K562 (cell line): ENCODE measurements at regions not wholly inside any gene's neighbourhood (a gene's known extent, or its start where the extent isn't known, plus 50 kb on each side); places are given as distances from the start of the nearest gene placed in this dataset.

ENCODE experiments used
- ARID2 ChIP-seq: fragments of 450-650 bp; IDR thresholded peaks from 2 replicates; pipeline ENCODE4 v1.6.1; 2017; ENCODE audit warnings: antibody characterized with exemption, mild to moderate bottlenecking
- MAFK ChIP-seq: IDR thresholded peaks from 2 replicates; pipeline ENCODE4 v1.6.1; 2011; ENCODE audit warnings: low read length, improper control_type of control experiment
- MCM5 ChIP-seq: fragments of 450-650 bp; IDR thresholded peaks from 2 replicates; pipeline ENCODE4 v1.6.1; 2016; ENCODE audit warnings: low read depth
- PATZ1 ChIP-seq: fragments of 250-450 bp; sonication (Bioruptor Pico); IDR thresholded peaks from 2 replicates; pipeline ENCODE4 v1.5.0; 2020; ENCODE audit warnings: mild to moderate bottlenecking, borderline replicate concordance
- POLR2A ChIP-seq: fragments of 450-650 bp; conservative IDR thresholded peaks from 2 replicates; pipeline ENCODE4 v1.6.1; 2016
- SAFB2 ChIP-seq: fragments of 200-400 bp; formaldehyde crosslinking; IDR thresholded peaks from 2 replicates; pipeline ENCODE4 v1.6.1; 2018; ENCODE audit warnings: borderline replicate concordance, low read length, low read depth, moderate library complexity; ENCODE audit not compliant: severe bottlenecking
- YY1 ChIP-seq, 3 experiments: IDR thresholded peaks; 2 replicates each; pipeline ENCODE4 v1.6.1; 2011; ENCODE audit warnings: low read length in 2 of 3, mild to moderate bottlenecking in 2 of 3, moderate library complexity in 2 of 3, borderline replicate concordance in 1 of 3, control low read depth in 1 of 3, low read depth in 1 of 3; ENCODE audit not compliant: insufficient read depth in 3 of 3, insufficient replicate concordance in 2 of 3, control insufficient read depth in 1 of 3, insufficient read length in 1 of 3; ENCODE audit errors: extremely low read depth in 1 of 3
- ZNF780A ChIP-seq: fragments of 250-450 bp; sonication (Bioruptor Pico); IDR thresholded peaks from 2 replicates; pipeline ENCODE4 v1.5.0; 2021; ENCODE audit warnings: mild to moderate bottlenecking

DNA sequence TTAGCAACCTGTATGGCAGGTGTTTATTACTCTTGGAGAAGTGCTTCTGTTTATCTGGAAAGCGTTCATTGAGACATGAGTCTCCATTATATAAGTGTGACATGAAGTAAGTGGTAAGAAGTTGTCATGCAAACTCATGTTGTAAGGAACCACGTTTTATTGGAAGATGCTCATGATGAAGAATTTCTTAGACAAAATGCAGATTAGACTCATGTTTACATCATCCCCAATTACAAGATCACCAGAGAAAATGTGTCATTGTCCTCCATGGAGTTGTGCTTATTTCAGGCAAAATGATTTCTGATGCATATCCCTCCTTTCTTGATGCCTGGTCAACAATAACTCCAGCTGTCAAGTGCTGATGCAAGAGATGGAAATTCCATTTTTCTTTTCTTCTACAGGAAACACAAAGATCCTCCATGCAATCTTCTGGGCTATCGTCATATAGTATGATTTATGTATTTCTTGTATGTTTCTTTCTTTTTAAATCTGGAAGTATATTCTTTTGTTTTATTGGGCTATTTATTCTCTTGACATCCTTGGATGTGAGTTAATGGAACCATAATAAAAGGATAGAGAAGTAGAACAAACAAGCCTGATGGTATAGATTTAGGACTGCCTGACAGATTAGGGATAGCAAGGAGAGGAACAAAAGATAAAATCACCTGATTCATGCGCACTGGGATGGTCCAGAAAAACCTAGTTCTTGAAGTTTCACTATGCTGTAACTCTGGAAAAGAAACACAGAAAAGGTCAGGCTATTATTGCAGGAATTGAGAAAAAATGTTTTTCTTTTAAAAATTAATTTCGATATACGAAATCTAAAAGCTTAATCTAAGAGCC, 50.7 kb upstream of the DIAPH3 start:
- no peak for TF ChIP-seq MCM5
- no peak for TF ChIP-seq ZNF780A (CRISPR knock-in tag)
- no peak for TF ChIP-seq MAFK
- TF ChIP-seq POLR2A = no peak
- no peak for TF ChIP-seq ARID2
- TF ChIP-seq SAFB2 = no peak
- TF ChIP-seq PATZ1 = no peak
- TF ChIP-seq YY1 (IDR thresholded peaks at IDR 0.05; ENCODE audit: borderline replicate concordance in 1 of 3, control insufficient read depth in 1 of 3, extremely low read depth in 1 of 3, insufficient read depth in 3 of 3, insufficient read length in 1 of 3, insufficient replicate concordance in 2 of 3, low read depth in 1 of 3, low read length in 2 of 3) = no peak
